NB4 (cell line): ENCODE measurements at regions not wholly inside any gene's neighbourhood (a gene's known extent, or its start where the extent isn't known, plus 50 kb on each side); places are given as distances from the start of the nearest gene placed in this dataset.

ENCODE experiments used
- CTCF ChIP-seq: IDR thresholded peaks from one replicate; pipeline ENCODE4 v1.5.1; 2012; ENCODE audit warnings: low read depth, low read length
- MAX ChIP-seq: IDR thresholded peaks from 2 replicates; pipeline ENCODE4 v1.6.1; 2011; ENCODE audit warnings: low read depth, low read length
- MYC ChIP-seq: IDR thresholded peaks from 2 replicates; pipeline ENCODE4 v1.6.1; 2011; ENCODE audit warnings: low read depth, low read length
- POLR2A ChIP-seq: IDR thresholded peaks from 2 replicates; pipeline ENCODE4 v1.6.1; 2011; ENCODE audit warnings: mild to moderate bottlenecking; ENCODE audit not compliant: insufficient read length; ENCODE audit errors: extremely low read depth

- TF ChIP-seq CTCF: no peak
- TF ChIP-seq POLR2A: no peak
- TF ChIP-seq MYC: no peak
- no peak for TF ChIP-seq MAX
Observed at GRCh38 chr7:156143683-156144082, 331.4 kb upstream of the SHH start.
